LNCaP clone FGC (cell line): ENCODE measurements at regions not wholly inside any gene's neighbourhood (a gene's known extent, or its start where the extent isn't known, plus 50 kb on each side); places are given as distances from the start of the nearest gene placed in this dataset.

Experiments
- DNase-seq: peaks from one replicate; pipeline ENCODE4 v3.0.0-alpha.2; 2011; ENCODE audit warnings: low read depth
- H3K4me3 ChIP-seq: 2 replicates; pipeline ENCODE4 v1.5.1; 2011; ENCODE audit warnings: mild to moderate bottlenecking, low read depth, low read length, control low read depth
- TF ChIP-seq, protein P1 (sequence below): IDR thresholded peaks from 2 replicates; pipeline ENCODE4 v1.5.1; 2012; ENCODE audit warnings: mild to moderate bottlenecking; ENCODE audit not compliant: control insufficient read depth, insufficient read depth; ENCODE audit errors: extremely low read depth

DNA sequence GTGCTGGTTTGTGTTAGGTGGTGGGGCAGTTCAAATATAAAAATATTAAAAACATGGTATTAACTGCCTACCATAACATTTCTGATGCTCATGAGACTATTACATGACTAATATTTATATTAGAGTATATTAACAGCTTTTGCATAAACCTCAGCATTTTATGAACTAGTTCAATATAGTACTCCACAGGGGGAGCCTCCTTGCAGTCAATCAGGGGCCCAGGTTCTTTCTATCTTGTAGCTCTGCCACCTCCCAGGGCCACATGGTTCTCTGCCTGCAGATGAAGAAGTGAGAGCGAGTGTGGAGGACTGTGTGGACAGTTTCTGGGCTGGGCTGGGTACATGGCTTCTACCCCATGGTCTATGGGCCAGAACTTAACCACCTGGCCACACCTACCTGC is 159.5 kb downstream of the RPS24 start:
- TF ChIP-seq, protein P1, sequence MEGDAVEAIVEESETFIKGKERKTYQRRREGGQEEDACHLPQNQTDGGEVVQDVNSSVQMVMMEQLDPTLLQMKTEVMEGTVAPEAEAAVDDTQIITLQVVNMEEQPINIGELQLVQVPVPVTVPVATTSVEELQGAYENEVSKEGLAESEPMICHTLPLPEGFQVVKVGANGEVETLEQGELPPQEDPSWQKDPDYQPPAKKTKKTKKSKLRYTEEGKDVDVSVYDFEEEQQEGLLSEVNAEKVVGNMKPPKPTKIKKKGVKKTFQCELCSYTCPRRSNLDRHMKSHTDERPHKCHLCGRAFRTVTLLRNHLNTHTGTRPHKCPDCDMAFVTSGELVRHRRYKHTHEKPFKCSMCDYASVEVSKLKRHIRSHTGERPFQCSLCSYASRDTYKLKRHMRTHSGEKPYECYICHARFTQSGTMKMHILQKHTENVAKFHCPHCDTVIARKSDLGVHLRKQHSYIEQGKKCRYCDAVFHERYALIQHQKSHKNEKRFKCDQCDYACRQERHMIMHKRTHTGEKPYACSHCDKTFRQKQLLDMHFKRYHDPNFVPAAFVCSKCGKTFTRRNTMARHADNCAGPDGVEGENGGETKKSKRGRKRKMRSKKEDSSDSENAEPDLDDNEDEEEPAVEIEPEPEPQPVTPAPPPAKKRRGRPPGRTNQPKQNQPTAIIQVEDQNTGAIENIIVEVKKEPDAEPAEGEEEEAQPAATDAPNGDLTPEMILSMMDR: no peak
- DNase-seq: no peak
- H3K4me3 ChIP-seq: no peak overlapping the region

DNA sequence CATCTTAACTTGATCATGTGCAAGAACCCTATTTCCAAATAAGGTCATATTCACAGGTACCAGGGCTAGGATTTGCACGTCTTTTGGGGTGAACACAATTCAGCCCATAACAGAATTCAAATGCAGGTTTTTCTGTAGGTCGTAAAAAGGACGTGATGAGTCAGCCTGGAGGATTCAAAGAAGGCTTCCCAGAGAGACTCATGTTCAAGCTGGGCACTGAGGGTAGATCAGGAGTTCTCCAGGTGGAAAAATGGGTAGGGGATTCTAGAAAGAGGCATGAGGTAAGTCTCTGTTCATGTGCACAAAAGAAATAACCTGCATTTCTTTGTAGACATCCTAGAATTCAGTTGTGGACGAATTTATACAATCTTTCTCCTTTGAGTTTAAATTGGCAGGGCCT is 160.4 kb downstream of the RPS24 start:
- no peak for DNase-seq
- H3K4me3 ChIP-seq: no peak overlapping the region
- TF ChIP-seq, protein P1: no peak

DNA sequence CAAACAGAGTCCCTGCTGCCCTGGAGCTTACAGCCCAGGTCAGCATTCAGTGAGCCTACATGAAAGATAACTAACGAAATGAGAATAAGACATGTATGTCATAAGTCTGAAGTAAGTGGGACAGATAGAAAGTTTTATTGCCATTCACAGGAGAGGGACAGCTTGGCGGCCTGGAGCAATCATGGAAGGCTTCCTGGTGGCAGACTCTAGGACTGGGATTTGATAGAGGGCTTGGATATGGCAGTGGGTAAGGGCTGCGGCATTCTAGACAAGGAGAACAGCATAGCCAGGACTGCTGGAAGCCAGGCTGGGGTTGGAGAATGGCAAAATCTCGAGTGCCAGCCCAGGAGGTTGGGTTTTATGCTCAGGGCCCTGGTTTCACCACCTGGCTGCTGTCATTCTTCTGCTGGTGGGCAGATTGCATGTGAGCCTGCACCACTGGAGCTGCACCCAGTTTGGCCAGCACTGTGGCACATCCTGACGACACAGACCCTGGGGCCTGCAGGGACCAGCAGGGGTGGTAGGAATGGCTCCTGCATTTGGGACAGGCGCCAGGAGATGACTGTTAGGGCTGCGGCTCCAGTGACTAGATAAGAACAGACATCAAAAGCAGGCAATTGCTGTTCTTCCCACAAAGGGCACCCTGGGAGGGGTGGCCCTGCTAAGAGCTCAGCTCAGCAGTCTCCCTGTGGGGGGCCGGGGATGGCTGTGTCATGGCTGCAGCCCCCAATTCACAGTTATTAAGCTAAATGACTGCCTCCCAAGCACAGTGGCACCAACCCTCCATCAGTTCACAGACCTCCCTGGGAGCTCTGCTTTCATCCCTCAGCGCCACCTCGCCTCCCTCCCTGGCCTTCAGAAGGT is 161.1 kb downstream of the RPS24 start:
- TF ChIP-seq, protein P1: no peak
- no peak for DNase-seq
- no peak overlapping the region for H3K4me3 ChIP-seq

DNA sequence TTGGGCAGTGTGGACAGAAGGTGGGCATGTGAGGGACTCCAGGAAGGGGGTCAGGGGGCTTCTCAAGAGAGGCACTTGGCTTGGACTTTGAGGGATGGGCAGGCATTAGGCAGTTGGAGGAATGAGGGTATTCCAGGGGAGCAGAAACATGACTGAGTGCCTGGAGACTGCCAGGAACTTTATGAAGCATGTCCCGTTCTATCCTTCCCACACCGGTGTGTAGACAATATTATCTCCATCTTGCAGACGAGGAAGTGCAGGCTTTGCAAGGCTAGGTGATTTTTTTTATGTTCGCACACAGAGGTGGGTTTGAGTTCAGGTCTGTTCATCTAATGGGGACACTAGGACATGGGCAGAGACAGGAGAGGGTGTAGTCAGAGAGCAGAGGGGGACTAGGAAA is 162.7 kb downstream of the RPS24 start:
- H3K4me3 ChIP-seq: no peak overlapping the region
- no peak for DNase-seq
- TF ChIP-seq, protein P1: no peak

DNA sequence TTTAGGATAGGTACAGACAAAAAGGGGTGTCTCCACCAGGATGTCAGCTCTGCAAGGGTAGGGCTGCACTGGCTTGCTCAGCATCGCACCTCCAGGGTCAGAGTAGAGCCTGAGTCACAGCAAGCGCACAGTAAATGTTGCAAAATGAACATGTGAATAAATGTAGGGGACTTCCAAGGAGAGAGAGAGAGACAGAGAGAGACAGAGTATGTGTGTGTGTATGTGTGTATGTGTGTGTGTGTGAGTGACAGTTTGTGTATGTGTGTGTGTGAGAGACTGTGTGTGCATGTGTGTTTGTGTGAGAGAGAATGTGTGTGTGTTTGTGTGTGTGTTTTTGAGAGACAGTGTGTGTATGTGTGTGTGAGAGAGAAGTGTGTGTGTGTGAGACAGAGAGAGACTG is 163.3 kb downstream of the RPS24 start:
- H3K4me3 ChIP-seq: no peak overlapping the region
- no peak for DNase-seq
- TF ChIP-seq, protein P1: no peak

DNA sequence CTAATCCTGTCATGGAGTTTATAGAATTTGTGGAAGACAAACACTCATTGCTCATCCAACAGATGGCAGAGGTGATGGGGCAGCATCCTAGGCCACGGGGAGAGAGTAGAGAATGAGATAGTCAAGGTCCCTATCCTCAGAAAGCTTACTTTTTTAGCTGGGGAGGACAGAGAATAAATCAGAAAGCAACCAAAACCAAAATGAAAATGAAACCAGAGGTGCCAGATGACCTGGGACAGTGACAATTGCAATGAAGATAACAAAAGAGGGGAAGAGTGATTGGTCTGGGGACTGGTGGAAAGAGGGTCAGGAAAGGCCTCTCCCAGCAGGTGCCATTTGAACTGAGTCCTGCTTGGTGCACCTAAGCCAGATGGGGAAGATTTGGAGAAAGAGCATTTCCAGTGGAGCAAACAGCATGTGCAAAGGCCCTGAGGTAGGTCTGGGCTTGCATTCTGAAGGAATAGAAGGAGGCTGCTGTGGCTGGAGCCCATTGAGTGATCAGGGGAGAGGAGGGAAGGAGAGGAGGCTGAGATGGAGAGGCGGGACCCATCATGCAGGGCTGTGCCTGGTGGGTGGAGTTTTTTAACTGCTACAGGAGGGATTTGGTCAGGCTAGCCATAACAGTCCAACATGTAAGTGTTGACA is 164.1 kb downstream of the RPS24 start:
- TF ChIP-seq, protein P1: no peak
- DNase-seq: no peak
- no peak overlapping the region for H3K4me3 ChIP-seq
